A549 (cell line): ENCODE measurements at regions not wholly inside any gene's neighbourhood (a gene's known extent, or its start where the extent isn't known, plus 50 kb on each side); places are given as distances from the start of the nearest gene placed in this dataset.

Source experiments
- CBX2 ChIP-seq: fragments of 200-600 bp; sonication (generic); IDR thresholded peaks from 2 replicates; pipeline ENCODE4 v1.6.1; 2016; ENCODE audit warnings: low read depth, mild to moderate bottlenecking, borderline replicate concordance
- CEBPB ChIP-seq, 2 experiments: fragments of >200 bp in 1 of 2; sonication (Bioruptor Twin) in 1 of 2; formaldehyde crosslinking in 1 of 2; IDR thresholded peaks; 2 replicates each; pipeline ENCODE4 v1.6.1; 2012 to 2016
- CTCF ChIP-seq: fragments of >200 bp; sonication (Bioruptor Twin); formaldehyde crosslinking; IDR thresholded peaks from 3 replicates; pipeline ENCODE4 v1.5.1; 2016
- E2F6 ChIP-seq: IDR thresholded peaks from 2 replicates; pipeline ENCODE4 v1.6.1; 2012; ENCODE audit warnings: low read depth, borderline replicate concordance
- EP300 ChIP-seq, 2 experiments: fragments of >200 bp; sonication (Bioruptor Twin); formaldehyde crosslinking; IDR thresholded peaks; 2 replicates in 1 of 2; 3 replicates in 1 of 2; pipeline ENCODE4 v1.6.1; 2016 to 2017
- FOXS1 ChIP-seq: fragments of 250-450 bp; sonication (Bioruptor Pico); IDR thresholded peaks from 2 replicates; pipeline ENCODE4 v1.5.0; 2020; ENCODE audit warnings: mild to moderate bottlenecking, moderate library complexity
- HDAC2 ChIP-seq: fragments of 200-600 bp; sonication (generic); IDR thresholded peaks from 2 replicates; pipeline ENCODE4 v1.6.1; 2016
- JUN ChIP-seq, 2 experiments: fragments of >200 bp; sonication (Bioruptor Twin); formaldehyde crosslinking; IDR thresholded peaks; 2 replicates in 1 of 2; 3 replicates in 1 of 2; pipeline ENCODE4 v1.6.1; 2016 to 2017
- MAX ChIP-seq: IDR thresholded peaks from 2 replicates; pipeline ENCODE4 v1.6.1; 2012
- POLR2A ChIP-seq: IDR thresholded peaks from 2 replicates; pipeline ENCODE4 v1.6.1; 2012; ENCODE audit warnings: mild to moderate bottlenecking, low read length
- RAD21 ChIP-seq, 2 experiments: fragments of >200 bp in 1 of 2; sonication (Bioruptor Twin) in 1 of 2; formaldehyde crosslinking in 1 of 2; IDR thresholded peaks in 1 of 2; conservative IDR thresholded peaks in 1 of 2; 2 replicates in 1 of 2; 3 replicates in 1 of 2; pipeline ENCODE4 v1.6.1; 2012 to 2018; ENCODE audit warnings: inconsistent platforms in 1 of 2
- REST ChIP-seq: fragments of 200-600 bp; sonication (generic); IDR thresholded peaks from 2 replicates; pipeline ENCODE4 v1.6.1; 2016; ENCODE audit warnings: antibody characterized with exemption, mild to moderate bottlenecking, moderate library complexity
- SREBF2 ChIP-seq: fragments of 450-650 bp; IDR thresholded peaks from 2 replicates; pipeline ENCODE4 v1.6.1; 2014; ENCODE audit warnings: mild to moderate bottlenecking, moderate library complexity

- no peak for TF ChIP-seq CTCF
- TF ChIP-seq MAX: no peak
- TF ChIP-seq CEBPB (IDR thresholded peaks at IDR 0.05): no peak
- TF ChIP-seq POLR2A: no peak
- TF ChIP-seq CBX2: no peak
- no peak for TF ChIP-seq EP300 (IDR thresholded peaks at IDR 0.05)
- no peak for TF ChIP-seq E2F6
- TF ChIP-seq FOXS1 (CRISPR knock-in tag): no peak
- no peak for TF ChIP-seq RAD21 (conservative IDR thresholded peaks at IDR 0.05 in 1 of 2, IDR thresholded peaks at IDR 0.05 in 1 of 2)
- no peak for TF ChIP-seq SREBF2
- TF ChIP-seq HDAC2: no peak
- no peak for TF ChIP-seq REST
- TF ChIP-seq JUN (IDR thresholded peaks at IDR 0.05): no peak
Observed at GRCh38 chr3:105585-105984, 91.0 kb upstream of the CHL1 start.
